ENCODE measurements at regions not wholly inside any gene's neighbourhood (a gene's known extent, or its start where the extent isn't known, plus 50 kb on each side); places are given as distances from the start of the nearest gene placed in this dataset.

DNA sequence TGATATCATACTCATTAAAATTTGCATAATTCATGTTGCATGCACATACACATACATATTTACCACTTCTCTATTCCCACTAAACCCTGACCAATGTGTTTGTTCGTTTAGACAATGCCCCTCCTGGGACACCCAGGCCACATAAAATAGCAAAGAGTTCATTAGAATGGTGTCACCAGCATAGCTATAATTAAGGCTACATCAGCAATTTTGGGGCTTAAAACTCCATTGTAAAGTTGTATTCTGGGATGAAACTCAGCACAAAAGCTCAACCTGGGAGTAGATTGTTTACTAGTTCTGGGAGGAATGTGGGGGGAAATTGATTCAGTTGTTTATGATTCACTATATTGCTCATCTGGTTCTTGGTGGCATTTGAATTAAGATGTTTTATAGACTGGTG lies 522.2 kb upstream of the SUCLG2 start:
- H3K27me3 ChIP-seq (ENCODE audit: insufficient read depth, poor library complexity, severe bottlenecking) = no peaks in the 10 kb centered on the region
- DNase-seq (ENCODE audit: low read depth in 1 of 2, low spot score in 1 of 2) = no peak
- TF ChIP-seq GABPA (IDR thresholded peaks at IDR 0.05; ENCODE audit: low read depth) (no peak), REST (IDR thresholded peaks at IDR 0.05; ENCODE audit: insufficient replicate concordance, low read depth) (no peak), SPI1 (IDR thresholded peaks at IDR 0.05; ENCODE audit: borderline replicate concordance, low read depth) (no peak), POLR2AphosphoS5 (IDR thresholded peaks at IDR 0.05; ENCODE audit: low read depth) (no peak)
- TF ChIP-seq, protein P1, sequence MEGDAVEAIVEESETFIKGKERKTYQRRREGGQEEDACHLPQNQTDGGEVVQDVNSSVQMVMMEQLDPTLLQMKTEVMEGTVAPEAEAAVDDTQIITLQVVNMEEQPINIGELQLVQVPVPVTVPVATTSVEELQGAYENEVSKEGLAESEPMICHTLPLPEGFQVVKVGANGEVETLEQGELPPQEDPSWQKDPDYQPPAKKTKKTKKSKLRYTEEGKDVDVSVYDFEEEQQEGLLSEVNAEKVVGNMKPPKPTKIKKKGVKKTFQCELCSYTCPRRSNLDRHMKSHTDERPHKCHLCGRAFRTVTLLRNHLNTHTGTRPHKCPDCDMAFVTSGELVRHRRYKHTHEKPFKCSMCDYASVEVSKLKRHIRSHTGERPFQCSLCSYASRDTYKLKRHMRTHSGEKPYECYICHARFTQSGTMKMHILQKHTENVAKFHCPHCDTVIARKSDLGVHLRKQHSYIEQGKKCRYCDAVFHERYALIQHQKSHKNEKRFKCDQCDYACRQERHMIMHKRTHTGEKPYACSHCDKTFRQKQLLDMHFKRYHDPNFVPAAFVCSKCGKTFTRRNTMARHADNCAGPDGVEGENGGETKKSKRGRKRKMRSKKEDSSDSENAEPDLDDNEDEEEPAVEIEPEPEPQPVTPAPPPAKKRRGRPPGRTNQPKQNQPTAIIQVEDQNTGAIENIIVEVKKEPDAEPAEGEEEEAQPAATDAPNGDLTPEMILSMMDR (IDR thresholded peaks at IDR 0.05; ENCODE audit: insufficient read depth, low read length) = no peak
- no peak overlapping the region for H3K4me3 ChIP-seq (replicated peaks; ENCODE audit: insufficient read depth, low read length)
- no peak overlapping the region for H3K27ac ChIP-seq (replicated peaks)

GRCh38 chr3:68173012-68173634 lies 518.7 kb upstream of the SUCLG2 start:
- no peak for DNase-seq (ENCODE audit: low read depth in 1 of 2, low spot score in 1 of 2)
- Histone ChIP-seq H3K27ac (replicated peaks) (no peak overlapping the region), H3K4me3 (replicated peaks; ENCODE audit: insufficient read depth, low read length) (no peak overlapping the region), H3K27me3 (ENCODE audit: insufficient read depth, poor library complexity, severe bottlenecking) (no peaks in the 10 kb centered on the region)
- TF ChIP-seq REST (IDR thresholded peaks at IDR 0.05; ENCODE audit: insufficient replicate concordance, low read depth) = no peak
- TF ChIP-seq, protein P1 (IDR thresholded peaks at IDR 0.05; ENCODE audit: insufficient read depth, low read length) = no peak
- no peak for TF ChIP-seq POLR2AphosphoS5 (IDR thresholded peaks at IDR 0.05; ENCODE audit: low read depth)
- no peak for TF ChIP-seq GABPA (IDR thresholded peaks at IDR 0.05; ENCODE audit: low read depth)
- no peak for TF ChIP-seq SPI1 (IDR thresholded peaks at IDR 0.05; ENCODE audit: borderline replicate concordance, low read depth)

DNA sequence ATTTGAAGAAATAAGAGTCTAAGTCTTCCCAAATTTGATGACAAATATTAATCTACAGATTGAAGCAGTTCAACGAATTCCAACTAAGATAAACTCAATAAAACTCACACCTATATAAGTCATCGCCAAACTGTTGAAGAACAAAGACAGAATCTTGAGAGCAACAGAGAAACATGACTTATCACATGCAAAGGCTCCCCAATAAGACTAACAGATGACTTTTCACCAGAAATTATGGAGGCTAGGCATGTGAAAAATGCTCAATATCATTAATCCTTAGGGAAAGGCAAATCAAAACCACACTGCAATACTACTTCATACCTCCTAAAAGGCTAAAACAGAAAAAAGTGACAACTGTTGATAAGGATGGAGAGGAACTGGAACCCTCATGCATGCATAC lies 517.6 kb upstream of the SUCLG2 start:
- no peak for TF ChIP-seq GABPA (IDR thresholded peaks at IDR 0.05; ENCODE audit: low read depth)
- TF ChIP-seq, protein P1 (IDR thresholded peaks at IDR 0.05; ENCODE audit: insufficient read depth, low read length) = no peak
- TF ChIP-seq POLR2AphosphoS5 (IDR thresholded peaks at IDR 0.05; ENCODE audit: low read depth) = no peak
- TF ChIP-seq REST (IDR thresholded peaks at IDR 0.05; ENCODE audit: insufficient replicate concordance, low read depth) = no peak
- TF ChIP-seq SPI1 (IDR thresholded peaks at IDR 0.05; ENCODE audit: borderline replicate concordance, low read depth) = no peak
- no peak overlapping the region for H3K27ac ChIP-seq (replicated peaks)
- no peaks in the 10 kb centered on the region for H3K27me3 ChIP-seq (ENCODE audit: insufficient read depth, poor library complexity, severe bottlenecking)
- no peak overlapping the region for H3K4me3 ChIP-seq (replicated peaks; ENCODE audit: insufficient read depth, low read length)
- DNase-seq (ENCODE audit: low read depth in 1 of 2, low spot score in 1 of 2) = no peak
